HFF-Myc (cell line): ENCODE measurements at regions not wholly inside any gene's neighbourhood (a gene's known extent, or its start where the extent isn't known, plus 50 kb on each side); places are given as distances from the start of the nearest gene placed in this dataset.

ENCODE experiments used
- DNase-seq: peaks from one replicate; pipeline ENCODE4 v3.0.0-alpha.2; 2011; ENCODE audit warnings: low read depth; ENCODE audit errors: extremely low read depth
- H3K4me3 ChIP-seq: replicated peaks from 2 replicates; pipeline ENCODE4 v1.5.1; 2011; ENCODE audit warnings: low read depth, mild to moderate bottlenecking, control low read depth, low read length
- CTCF ChIP-seq: IDR thresholded peaks from 2 replicates; pipeline ENCODE4 v1.5.1; 2012; ENCODE audit warnings: mild to moderate bottlenecking, low read depth, low read length, control low read depth; ENCODE audit errors: missing control alignments

- TF ChIP-seq CTCF = no peak
- DNase-seq = no peak
- H3K4me3 ChIP-seq = no peak overlapping the region
Measured at GRCh38 chr21:18460979-18461378, 57.4 kb upstream of the TMPRSS15 start.

GRCh38 chr21:18461743-18462142, 58.2 kb upstream of the TMPRSS15 start:
- no peak overlapping the region for H3K4me3 ChIP-seq
- DNase-seq = no peak
- TF ChIP-seq CTCF = no peak

DNA sequence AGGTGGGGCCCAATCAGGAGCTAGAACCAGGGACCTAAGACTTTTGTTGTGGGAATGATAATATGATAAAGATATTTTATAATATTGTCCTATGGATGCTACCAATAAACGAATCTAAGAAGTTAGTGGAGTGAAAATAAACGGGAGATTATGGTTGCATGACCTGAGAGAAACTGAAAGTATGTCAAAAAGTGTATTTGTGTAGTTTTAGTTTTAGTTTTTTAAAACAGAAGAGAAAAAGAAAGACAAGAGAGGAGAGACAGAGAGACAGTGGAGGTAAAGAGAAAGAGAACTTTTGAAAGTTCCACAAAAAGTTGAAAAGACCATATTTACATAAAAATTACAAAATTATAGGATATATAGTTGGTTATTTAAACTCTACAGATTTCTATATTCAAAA, 64.1 kb upstream of the TMPRSS15 start:
- no peak for DNase-seq
- no peak for TF ChIP-seq CTCF
- H3K4me3 ChIP-seq = no peak overlapping the region

- TF ChIP-seq CTCF = no peak
- no peak overlapping the region for H3K4me3 ChIP-seq
- no peak for DNase-seq
Measured at GRCh38 chr21:18468790-18469189, 65.2 kb upstream of the TMPRSS15 start.

GRCh38 chr21:18476639-18477038, 73.1 kb upstream of the TMPRSS15 start:
- DNase-seq = no peak
- H3K4me3 ChIP-seq = no peak overlapping the region
- TF ChIP-seq CTCF = no peak

- DNase-seq = no peak
- no peak for TF ChIP-seq CTCF
Measured at GRCh38 chr21:18477043-18477442, 73.5 kb upstream of the TMPRSS15 start.

GRCh38 chr21:18478513-18478912, 74.9 kb upstream of the TMPRSS15 start:
- no peak overlapping the region for H3K4me3 ChIP-seq
- TF ChIP-seq CTCF = no peak
- no peak for DNase-seq

More at GRCh38 chr21:18477043-18477442, 73.5 kb upstream of the TMPRSS15 start:
- no peak overlapping the region for H3K4me3 ChIP-seq
